ENCODE measurements at regions not wholly inside any gene's neighbourhood (a gene's known extent, or its start where the extent isn't known, plus 50 kb on each side); places are given as distances from the start of the nearest gene placed in this dataset.

DNA sequence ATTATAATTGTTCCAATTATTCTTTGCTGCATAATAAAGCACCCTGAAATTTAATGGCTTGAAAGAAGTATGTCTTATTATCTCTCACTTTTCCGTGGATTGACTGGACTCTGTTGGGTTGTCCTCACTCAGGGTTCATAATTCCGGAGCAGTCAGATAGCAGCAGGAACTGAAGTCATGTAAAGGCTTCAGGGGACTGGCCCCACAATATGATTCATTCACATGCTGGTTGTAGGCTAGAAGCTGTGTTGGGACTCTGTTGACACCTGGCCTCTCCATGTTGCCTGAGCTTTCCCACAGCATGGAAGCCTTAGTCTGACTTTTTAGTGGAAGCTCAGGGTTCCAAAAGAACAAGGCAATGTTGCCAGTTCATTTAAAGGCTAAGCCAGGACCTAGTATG lies 367.1 kb upstream of the ADGRL2 start:
- DNase-seq (ENCODE audit: low spot score) = no peak
- no peak for FAIRE-seq
- Histone ChIP-seq H3K9me3 (ENCODE audit: low read length) (peaks cover 16% of the 10 kb centered on the region; the same call in 1 of the 2 replicates), H3K4me2 (ENCODE audit: low read depth, low read length) (no peak overlapping the region), H3K27me3 (ENCODE audit: control insufficient read depth in 1 of 2, insufficient read depth in 2 of 2, low read length in 2 of 2) (no peaks in the 10 kb centered on the region; a peak in 1 of 5 replicates), H2AFZ (ENCODE audit: low read length) (no peak overlapping the region), H3K36me3 (replicated peaks in 1 of 2; ENCODE audit: control insufficient read depth in 1 of 2, insufficient read depth in 2 of 2, low read length in 2 of 2) (no peaks in the 10 kb centered on the region), H3K27ac (ENCODE audit: extremely low read length, insufficient read depth, low read length) (no peak overlapping the region), H3K9ac (ENCODE audit: insufficient read depth, low read depth, low read length) (no peak overlapping the region), H3K79me2 (ENCODE audit: insufficient read depth, low read length) (no peaks in the 10 kb centered on the region), H3K4me1 (ENCODE audit: insufficient read depth, low read length) (no peaks in the 10 kb centered on the region), H3K4me3 (replicated peaks in 1 of 3; ENCODE audit: insufficient read depth in 1 of 3, low read depth in 2 of 3, low read length in 3 of 3) (no peak overlapping the region), H4K20me1 (ENCODE audit: insufficient read depth, low read length) (no peaks in the 10 kb centered on the region)
- intact Hi-C loops (cut with micrococcal nuclease; ENCODE audit: unreplicated experiment) (no loop called here), in situ Hi-C loops (cut with HindIII; ENCODE audit: extremely low pct_ligation_motif_present, low pct_unique_long_range_greater_than_20kb) (no loop called here)
- CTCF ChIA-PET (ENCODE audit: low intra/inter-chr PET ratio, low total read pairs) = no interaction called here
- BruUV-seq (replicated peaks) = no TSS peak
- POLR2A ChIA-PET = no interaction called here
- no peak for ATAC-seq
- 0% methylated on average over 2 of the region's 2 CpGs for WGBS (ENCODE audit: low lambda C conversion rate)
- TF ChIP-seq, protein P1, sequence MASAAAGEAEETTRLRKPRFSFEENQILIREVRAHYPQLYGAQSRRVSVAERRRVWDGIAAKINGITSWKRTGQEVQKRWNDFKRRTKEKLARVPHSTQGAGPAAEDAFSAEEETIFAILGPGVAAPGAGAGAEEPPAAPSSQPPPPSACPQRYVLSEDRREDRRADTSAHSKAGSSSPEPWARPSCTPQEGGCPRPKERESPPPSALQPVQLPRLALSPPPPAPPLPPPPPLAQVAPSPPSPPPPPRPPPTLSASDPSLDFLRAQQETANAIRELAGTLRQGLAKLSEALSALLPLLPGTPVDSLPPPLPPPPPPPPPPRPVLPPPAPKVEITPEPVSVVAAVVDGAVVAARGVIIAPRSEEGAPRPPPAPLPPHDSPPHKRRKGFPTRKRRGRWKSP (CRISPR knock-in tag; IDR thresholded peaks at IDR 0.05) = no peak
- TF ChIP-seq ZSCAN30 (CRISPR knock-in tag; IDR thresholded peaks at IDR 0.05) (no peak), NFKBIZ (CRISPR knock-in tag; IDR thresholded peaks at IDR 0.05) (no peak)

DNA sequence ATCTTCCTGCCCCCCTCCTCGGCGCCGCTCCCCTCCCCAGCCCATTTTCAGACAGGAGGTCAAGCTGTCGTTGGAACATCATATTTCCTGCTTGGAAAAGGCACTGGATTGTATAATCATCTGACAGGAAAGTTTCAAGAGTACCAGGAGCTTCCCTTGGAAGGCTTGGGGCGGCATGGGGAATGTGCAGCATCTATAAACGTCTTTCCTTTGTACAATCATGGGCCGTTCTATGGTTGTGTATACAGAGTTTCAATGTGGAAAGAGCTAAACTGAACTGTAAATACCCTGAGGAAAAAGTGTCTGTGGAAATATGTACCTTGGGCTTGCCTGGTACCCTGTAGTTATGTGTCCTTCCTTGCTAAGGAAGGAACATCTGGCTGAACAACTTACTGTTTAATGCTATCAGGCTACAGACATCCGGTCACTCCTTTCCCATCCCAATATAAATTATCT lies 368.1 kb upstream of the ADGRL2 start:
- in situ Hi-C loops (cut with HindIII; ENCODE audit: extremely low pct_ligation_motif_present, low pct_unique_long_range_greater_than_20kb) (no loop called here), intact Hi-C loops (cut with micrococcal nuclease; ENCODE audit: unreplicated experiment) (no loop called here)
- no peak overlapping the region for H3K4me2 ChIP-seq (ENCODE audit: low read depth, low read length)
- POLR2A ChIA-PET = no interaction called here
- no peaks in the 10 kb centered on the region for H3K79me2 ChIP-seq (ENCODE audit: insufficient read depth, low read length)
- H4K20me1 ChIP-seq (ENCODE audit: insufficient read depth, low read length) = no peaks in the 10 kb centered on the region
- no TSS peak for BruUV-seq (replicated peaks)
- no peak for FAIRE-seq
- no peak overlapping the region for H3K9ac ChIP-seq (ENCODE audit: insufficient read depth, low read depth, low read length)
- no peak overlapping the region for H3K27ac ChIP-seq (ENCODE audit: extremely low read length, insufficient read depth, low read length)
- H2AFZ ChIP-seq (ENCODE audit: low read length) = no peak overlapping the region
- no peaks in the 10 kb centered on the region for H3K4me1 ChIP-seq (ENCODE audit: insufficient read depth, low read length)
- no peak for DNase-seq (ENCODE audit: low spot score)
- ATAC-seq = no peak
- H3K9me3 ChIP-seq (ENCODE audit: low read length) = peaks cover 20% of the 10 kb centered on the region; the same call in 1 of the 2 replicates
- no peaks in the 10 kb centered on the region; a peak in 1 of 5 replicates for H3K27me3 ChIP-seq (ENCODE audit: control insufficient read depth in 1 of 2, insufficient read depth in 2 of 2, low read length in 2 of 2)
- no peaks in the 10 kb centered on the region for H3K36me3 ChIP-seq (replicated peaks in 1 of 2; ENCODE audit: control insufficient read depth in 1 of 2, insufficient read depth in 2 of 2, low read length in 2 of 2)
- CTCF ChIA-PET (ENCODE audit: low intra/inter-chr PET ratio, low total read pairs) = no interaction called here
- no peak overlapping the region for H3K4me3 ChIP-seq (replicated peaks in 1 of 3; ENCODE audit: insufficient read depth in 1 of 3, low read depth in 2 of 3, low read length in 3 of 3)
- WGBS (ENCODE audit: low lambda C conversion rate) = 2% methylated on average over 8 of the region's 8 CpGs
- TF ChIP-seq ETV5 (CRISPR knock-in tag; IDR thresholded peaks at IDR 0.05; ENCODE audit: borderline replicate concordance) (no peak), ZNF264 (CRISPR knock-in tag; IDR thresholded peaks at IDR 0.05) (no peak), SPEN (CRISPR knock-in tag; IDR thresholded peaks at IDR 0.05; ENCODE audit: low read depth) (no peak), SMC3 (IDR thresholded peaks at IDR 0.05; ENCODE audit: low read length) (no peak), ZNF44 (CRISPR knock-in tag; IDR thresholded peaks at IDR 0.05) (no peak), EZH2 (conservative IDR thresholded peaks at IDR 0.05; ENCODE audit: low read depth, low read length) (no peak), KLF16 (CRISPR knock-in tag; IDR thresholded peaks at IDR 0.05) (no peak)
- TF ChIP-seq, protein P2, sequence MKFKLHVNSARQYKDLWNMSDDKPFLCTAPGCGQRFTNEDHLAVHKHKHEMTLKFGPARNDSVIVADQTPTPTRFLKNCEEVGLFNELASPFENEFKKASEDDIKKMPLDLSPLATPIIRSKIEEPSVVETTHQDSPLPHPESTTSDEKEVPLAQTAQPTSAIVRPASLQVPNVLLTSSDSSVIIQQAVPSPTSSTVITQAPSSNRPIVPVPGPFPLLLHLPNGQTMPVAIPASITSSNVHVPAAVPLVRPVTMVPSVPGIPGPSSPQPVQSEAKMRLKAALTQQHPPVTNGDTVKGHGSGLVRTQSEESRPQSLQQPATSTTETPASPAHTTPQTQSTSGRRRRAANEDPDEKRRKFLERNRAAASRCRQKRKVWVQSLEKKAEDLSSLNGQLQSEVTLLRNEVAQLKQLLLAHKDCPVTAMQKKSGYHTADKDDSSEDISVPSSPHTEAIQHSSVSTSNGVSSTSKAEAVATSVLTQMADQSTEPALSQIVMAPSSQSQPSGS (CRISPR knock-in tag; IDR thresholded peaks at IDR 0.05) = no peak
- TF ChIP-seq, protein P3, sequence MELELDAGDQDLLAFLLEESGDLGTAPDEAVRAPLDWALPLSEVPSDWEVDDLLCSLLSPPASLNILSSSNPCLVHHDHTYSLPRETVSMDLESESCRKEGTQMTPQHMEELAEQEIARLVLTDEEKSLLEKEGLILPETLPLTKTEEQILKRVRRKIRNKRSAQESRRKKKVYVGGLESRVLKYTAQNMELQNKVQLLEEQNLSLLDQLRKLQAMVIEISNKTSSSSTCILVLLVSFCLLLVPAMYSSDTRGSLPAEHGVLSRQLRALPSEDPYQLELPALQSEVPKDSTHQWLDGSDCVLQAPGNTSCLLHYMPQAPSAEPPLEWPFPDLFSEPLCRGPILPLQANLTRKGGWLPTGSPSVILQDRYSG (CRISPR knock-in tag; IDR thresholded peaks at IDR 0.05) = no peak
- TF ChIP-seq, protein P4, sequence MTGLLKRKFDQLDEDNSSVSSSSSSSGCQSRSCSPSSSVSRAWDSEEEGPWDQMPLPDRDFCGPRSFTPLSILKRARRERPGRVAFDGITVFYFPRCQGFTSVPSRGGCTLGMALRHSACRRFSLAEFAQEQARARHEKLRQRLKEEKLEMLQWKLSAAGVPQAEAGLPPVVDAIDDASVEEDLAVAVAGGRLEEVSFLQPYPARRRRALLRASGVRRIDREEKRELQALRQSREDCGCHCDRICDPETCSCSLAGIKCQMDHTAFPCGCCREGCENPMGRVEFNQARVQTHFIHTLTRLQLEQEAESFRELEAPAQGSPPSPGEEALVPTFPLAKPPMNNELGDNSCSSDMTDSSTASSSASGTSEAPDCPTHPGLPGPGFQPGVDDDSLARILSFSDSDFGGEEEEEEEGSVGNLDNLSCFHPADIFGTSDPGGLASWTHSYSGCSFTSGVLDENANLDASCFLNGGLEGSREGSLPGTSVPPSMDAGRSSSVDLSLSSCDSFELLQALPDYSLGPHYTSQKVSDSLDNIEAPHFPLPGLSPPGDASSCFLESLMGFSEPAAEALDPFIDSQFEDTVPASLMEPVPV (CRISPR knock-in tag; IDR thresholded peaks at IDR 0.05) = no peak

All from HepG2 (cell line).